Liver (tissue), 8 donors: ENCODE measurements at regions not wholly inside any gene's neighbourhood (a gene's known extent, or its start where the extent isn't known, plus 50 kb on each side); places are given as distances from the start of the nearest gene placed in this dataset.

Source experiments
- DNase-seq: peaks from one replicate; pipeline ENCODE4 v3.0.0-alpha.2; 2017; ENCODE audit warnings: low spot score
- H3K27ac ChIP-seq, 2 donors: one replicate each; pipeline ENCODE4 v1.7.0; 2013; ENCODE audit warnings: inconsistent platforms in 2 of 2, low read length in 2 of 2, control low read depth in 1 of 2, low read depth in 1 of 2, mild to moderate bottlenecking in 1 of 2
- H3K27me3 ChIP-seq, 4 donors: one replicate each; pipeline versions ENCODE4 v1.6.1 to v1.7.0; 2013; ENCODE audit warnings: low read length in 3 of 4, inconsistent platforms in 1 of 4, mild to moderate bottlenecking in 1 of 4, moderate library complexity in 1 of 4; ENCODE audit not compliant: control insufficient read depth in 4 of 4, insufficient read depth in 4 of 4
- H3K36me3 ChIP-seq, 4 donors: one replicate each; pipeline versions ENCODE4 v1.6.1 to v1.7.0; 2013; ENCODE audit warnings: low read length in 3 of 4, mild to moderate bottlenecking in 3 of 4, low read depth in 1 of 4, moderate library complexity in 1 of 4; ENCODE audit not compliant: control insufficient read depth in 4 of 4, insufficient read depth in 3 of 4
- H3K4me1 ChIP-seq, 4 donors: one replicate each; pipeline versions ENCODE4 v1.6.1 to v1.7.0; 2013; ENCODE audit warnings: low read length in 3 of 4, mild to moderate bottlenecking in 3 of 4, moderate library complexity in 1 of 4; ENCODE audit not compliant: control insufficient read depth in 4 of 4, insufficient read depth in 4 of 4
- H3K4me3 ChIP-seq, 3 donors: one replicate each; pipeline versions ENCODE4 v1.6.1 to v1.7.0; 2013; ENCODE audit warnings: low read length in 3 of 3, control low read depth in 1 of 3, low read depth in 1 of 3, mild to moderate bottlenecking in 1 of 3
- H3K9ac ChIP-seq, 2 donors: one replicate each; pipeline ENCODE4 v1.7.0; 2013; ENCODE audit warnings: low read length in 2 of 2, mild to moderate bottlenecking in 2 of 2, moderate library complexity in 2 of 2, control low read depth in 1 of 2, low read depth in 1 of 2
- H3K9me3 ChIP-seq, 4 donors: one replicate each; pipeline versions ENCODE4 v1.6.1 to v1.7.0; 2013; ENCODE audit warnings: low read length in 3 of 4; ENCODE audit not compliant: control insufficient read depth in 4 of 4
- CTCF ChIP-seq: fragments of 150-350 bp; IDR thresholded peaks from 2 replicates; pipeline ENCODE4 v1.5.1; 2017; ENCODE audit warnings: improper control_type of control experiment, low read depth, low read length; ENCODE audit not compliant: missing input control
- EGR1 ChIP-seq, 2 donors: IDR thresholded peaks; 2 replicates each; pipeline ENCODE4 v1.6.1; 2016 to 2018; ENCODE audit warnings: antibody characterized with exemption in 2 of 2, low read depth in 2 of 2
- FOXA1 ChIP-seq: IDR thresholded peaks from 2 replicates; pipeline ENCODE4 v1.6.1; 2016; ENCODE audit warnings: antibody characterized with exemption
- FOXA2 ChIP-seq: IDR thresholded peaks from 2 replicates; pipeline ENCODE4 v1.6.1; 2016; ENCODE audit warnings: antibody characterized with exemption
- GABPA ChIP-seq, 2 donors: IDR thresholded peaks in 1 of 2; conservative IDR thresholded peaks in 1 of 2; 2 replicates each; pipeline ENCODE4 v1.6.1; 2016; ENCODE audit warnings: antibody characterized with exemption in 2 of 2, mild to moderate bottlenecking in 1 of 2, moderate library complexity in 1 of 2
- HNF4A ChIP-seq, 2 donors: conservative IDR thresholded peaks; 2 replicates each; pipeline ENCODE4 v1.6.1; 2016; ENCODE audit warnings: antibody characterized with exemption in 2 of 2, mild to moderate bottlenecking in 2 of 2
- HNF4G ChIP-seq: IDR thresholded peaks from 2 replicates; pipeline ENCODE4 v1.6.1; 2016; ENCODE audit warnings: antibody characterized with exemption
- JUND ChIP-seq, 2 donors: IDR thresholded peaks; 2 replicates each; pipeline ENCODE4 v1.6.1; 2016; ENCODE audit warnings: antibody characterized with exemption in 2 of 2
- NR2F2 ChIP-seq: IDR thresholded peaks from 2 replicates; pipeline ENCODE4 v1.6.1; 2016; ENCODE audit warnings: antibody characterized with exemption
- REST ChIP-seq: IDR thresholded peaks from 2 replicates; pipeline ENCODE4 v1.6.1; 2016; ENCODE audit warnings: antibody characterized with exemption, mild to moderate bottlenecking
- RXRA ChIP-seq, 2 donors: IDR thresholded peaks; 2 replicates each; pipeline ENCODE4 v1.6.1; 2017 to 2018; ENCODE audit warnings: antibody characterized with exemption in 2 of 2, mild to moderate bottlenecking in 1 of 2
- YY1 ChIP-seq: IDR thresholded peaks from 2 replicates; pipeline ENCODE4 v1.6.1; 2016; ENCODE audit warnings: antibody characterized with exemption, mild to moderate bottlenecking
- ZBTB33 ChIP-seq: IDR thresholded peaks from 2 replicates; pipeline ENCODE4 v1.6.1; 2016; ENCODE audit warnings: antibody characterized with exemption
- WGBS: extraction: QIAGEN DNeasy Blood & Tissue Kit; methylation state at CpG from one replicate; pipeline ENCODE4 v1.1.7; 2013; 5-methylcytosine and 5-hydroxymethylcytosine counted together
- donor health status: healthy.
- donor health status: healthy.
- donor health status: healthy.
- donor health status: healthy.
- donor health status: healthy.

DNA sequence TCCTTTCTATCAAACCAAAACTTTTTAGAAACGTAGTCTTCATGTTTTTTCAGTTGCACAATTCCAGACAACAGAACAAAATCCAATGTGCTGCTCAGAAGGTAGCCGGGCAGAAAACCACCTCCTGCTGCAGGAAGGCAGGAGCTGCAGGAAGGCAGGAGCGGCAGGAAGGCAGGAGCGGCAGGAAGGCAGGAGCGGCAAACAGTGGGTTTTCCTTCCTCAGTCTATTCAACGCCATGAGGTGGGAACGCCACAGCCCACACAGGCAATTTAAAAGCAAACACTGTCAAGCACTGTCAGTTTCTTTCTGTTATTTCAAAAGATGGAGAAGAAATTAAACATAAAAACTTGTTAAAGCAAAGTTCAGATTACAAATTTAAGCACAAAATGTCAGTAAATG, 601.2 kb upstream of the SALL3 start:
- TF ChIP-seq NR2F2 (no peak), REST (no peak), HNF4A (conservative IDR thresholded peaks at IDR 0.05) (no peak), YY1 (no peak), GABPA (IDR thresholded peaks at IDR 0.05 in 1 of 2, conservative IDR thresholded peaks at IDR 0.05 in 1 of 2) (no peak), RXRA (IDR thresholded peaks at IDR 0.05) (no peak), FOXA1 (no peak), CTCF (no peak), EGR1 (IDR thresholded peaks at IDR 0.05; ENCODE audit: low read depth in 2 of 2) (no peak), JUND (IDR thresholded peaks at IDR 0.05) (no peak), FOXA2 (no peak)
- H3K27me3 ChIP-seq, result peaks cover 0 to 8% (median 0%) of the 10 kb centered on the region in 4 donors
- WGBS, result 66% methylated on average over 7 of the region's 7 CpGs
- no peak for DNase-seq
- H3K36me3 ChIP-seq, result no peaks in the 10 kb centered on the region
- peaks cover 0 to 3% (median 0%) of the 10 kb centered on the region in 4 donors for H3K9me3 ChIP-seq
- no peak overlapping the region for H3K4me3 ChIP-seq
- H3K27ac ChIP-seq, result no peak overlapping the region
- no peaks in the 10 kb centered on the region for H3K4me1 ChIP-seq
- H3K9ac ChIP-seq, result no peak overlapping the region

GRCh38 chr18:78378983-78379382, 600.6 kb upstream of the SALL3 start:
- Histone ChIP-seq H3K4me1 (no peaks in the 10 kb centered on the region), H3K9me3 (peaks cover 0 to 5% (median 0%) of the 10 kb centered on the region in 4 donors), H3K4me3 (no peak overlapping the region), H3K27me3 (peaks cover 0 to 9% (median 0%) of the 10 kb centered on the region in 4 donors), H3K9ac (no peak overlapping the region), H3K27ac (no peak overlapping the region), H3K36me3 (no peaks in the 10 kb centered on the region)
- DNase-seq, result no peak
- 90% methylated on average over 3 of the region's 3 CpGs for WGBS
- no peak for TF ChIP-seq HNF4G
- no peak for TF ChIP-seq ZBTB33
- no peak for TF ChIP-seq EGR1 (IDR thresholded peaks at IDR 0.05; ENCODE audit: low read depth in 2 of 2)
- TF ChIP-seq FOXA1, result no peak
- TF ChIP-seq CTCF, result no peak
